H1 (cell line): ENCODE measurements at regions not wholly inside any gene's neighbourhood (a gene's known extent, or its start where the extent isn't known, plus 50 kb on each side); places are given as distances from the start of the nearest gene placed in this dataset.

Source experiments
- CTCF ChIA-PET: fragments of 300-600 bp; sonication (Branson Sonifier 250); formaldehyde crosslinking; loops from one replicate; lab custom pipeline; 2021; ENCODE audit not compliant: partially characterized antibody; lab: Charles Lee
- POLR2A ChIA-PET: fragments of 300-600 bp; sonication (Branson Sonifier 250); formaldehyde crosslinking; loops from one replicate; lab custom pipeline; 2021; ENCODE audit warnings: inconsistent platforms; ENCODE audit not compliant: partially characterized antibody; lab: Charles Lee
- DNase-seq, 2 experiments: peaks; one replicate each; pipeline versions ENCODE4 v3.0.0 to v3.0.0-alpha.2; 2010 to 2022; ENCODE audit warnings: low spot score in 2 of 2, low read depth in 1 of 2, mixed read lengths in 1 of 2
- FAIRE-seq: peaks from 2 replicates; lab custom pipeline; 2011; peaks lifted over from hg19 to GRCh38; lab: Jason Lieb, UNC
- H2AFZ ChIP-seq: 2 replicates; pipeline ENCODE4 v1.8.1; 2012; ENCODE audit warnings: low read length, inconsistent platforms
- H2AK5ac ChIP-seq: 2 replicates; pipeline ENCODE4 v1.6.1; 2013; ENCODE audit warnings: low read depth, low read length
- H2BK120ac ChIP-seq: replicated peaks from 2 replicates; pipeline ENCODE3; 2013; ENCODE audit warnings: low read depth, low read length, inconsistent platforms
- H2BK12ac ChIP-seq: 2 replicates; pipeline ENCODE4 v1.6.1; 2013; ENCODE audit warnings: low read depth, low read length
- H2BK15ac ChIP-seq: 2 replicates; pipeline ENCODE4 v1.6.1; 2013; ENCODE audit warnings: low read length
- H2BK20ac ChIP-seq: 2 replicates; pipeline ENCODE4 v1.6.1; 2013; ENCODE audit warnings: low read length
- H2BK5ac ChIP-seq: 2 replicates; pipeline ENCODE4 v1.6.1; 2013; ENCODE audit warnings: low read depth, low read length
- H3K14ac ChIP-seq: 2 replicates; pipeline ENCODE4 v1.6.1; 2013; ENCODE audit warnings: inconsistent platforms; ENCODE audit not compliant: insufficient read length
- H3K18ac ChIP-seq: 2 replicates; pipeline ENCODE4 v1.6.1; 2013; ENCODE audit warnings: low read length; ENCODE audit errors: extremely low read depth
- H3K23ac ChIP-seq: 2 replicates; pipeline ENCODE4 v1.6.1; 2013; ENCODE audit warnings: inconsistent platforms; ENCODE audit not compliant: insufficient read length
- H3K23me2 ChIP-seq: 2 replicates; pipeline ENCODE4 v1.6.1; 2013; ENCODE audit warnings: low read depth, low read length
- H3K27ac ChIP-seq: 2 replicates; pipeline ENCODE4 v1.6.1; 2011; ENCODE audit warnings: low read depth, low read length, inconsistent platforms
- H3K27me3 ChIP-seq, 4 experiments: replicated peaks in 1 of 4; 1 replicate in 1 of 4; 2 replicates in 3 of 4; pipeline versions ENCODE4 v1.6.1 to v1.8.1; 2011 to 2013; ENCODE audit warnings: low read length in 3 of 4, mild to moderate bottlenecking in 3 of 4, inconsistent platforms in 2 of 4, mixed read lengths in 2 of 4, moderate library complexity in 1 of 4; ENCODE audit not compliant: control insufficient read depth in 3 of 4, insufficient read depth in 3 of 4; ENCODE audit errors: extremely low read depth in 1 of 4
- H3K36me3 ChIP-seq, 4 experiments: 2 replicates each; pipeline versions ENCODE4 v1.6.1 to v1.8.1; 2011 to 2013; ENCODE audit warnings: mild to moderate bottlenecking in 4 of 4, low read length in 3 of 4, moderate library complexity in 2 of 4, control low read depth in 1 of 4, inconsistent platforms in 1 of 4; ENCODE audit not compliant: insufficient read depth in 4 of 4, control insufficient read depth in 2 of 4
- H3K4ac ChIP-seq: replicated peaks from 2 replicates; pipeline ENCODE3; 2013; ENCODE audit warnings: low read length, low read depth, mixed read lengths, inconsistent platforms; ENCODE audit not compliant: insufficient read length
- H3K4me1 ChIP-seq, 4 experiments: replicated peaks in 1 of 4; 1 replicate in 1 of 4; 2 replicates in 3 of 4; pipeline versions ENCODE4 v1.6.1 to v1.8.1; 2011 to 2013; ENCODE audit warnings: low read length in 3 of 4, inconsistent platforms in 2 of 4, mixed read lengths in 1 of 4; ENCODE audit not compliant: insufficient read depth in 4 of 4, control insufficient read depth in 3 of 4
- H3K4me2 ChIP-seq, 2 experiments: 2 replicates each; pipeline versions ENCODE4 v1.6.1 to v1.8.1; 2011 to 2013; ENCODE audit warnings: low read depth in 2 of 2, low read length in 2 of 2, control low read depth in 1 of 2, inconsistent platforms in 1 of 2, mild to moderate bottlenecking in 1 of 2; ENCODE audit not compliant: insufficient read depth in 1 of 2
- H3K4me3 ChIP-seq, 4 experiments: fragments of 200-600, 300-600 bp in 1 of 4; sonication (generic), shearing (Covaris generic), sonication (Bioruptor Twin) in 1 of 4; 2 replicates each; pipeline versions ENCODE4 v1.5.1 to v1.8.1; 2011 to 2016; ENCODE audit warnings: low read length in 4 of 4, low read depth in 3 of 4, control low read depth in 2 of 4, inconsistent platforms in 2 of 4, mild to moderate bottlenecking in 2 of 4, mixed read lengths in 1 of 4, moderate library complexity in 1 of 4; ENCODE audit not compliant: insufficient read depth in 2 of 4; ENCODE audit errors: extremely low read depth in 1 of 4
- H3K56ac ChIP-seq: replicated peaks from 2 replicates; pipeline ENCODE3; 2013; ENCODE audit warnings: low read depth, mild to moderate bottlenecking, mixed read lengths, low read length, inconsistent platforms; ENCODE audit not compliant: insufficient read length
- H3K79me1 ChIP-seq: 2 replicates; pipeline ENCODE4 v1.6.1; 2013; ENCODE audit warnings: low read depth, low read length, control low read depth
- H3K79me2 ChIP-seq, 2 experiments: 2 replicates each; pipeline versions ENCODE4 v1.6.1 to v1.8.1; 2012 to 2013; ENCODE audit warnings: low read length in 2 of 2, mild to moderate bottlenecking in 2 of 2, inconsistent platforms in 1 of 2; ENCODE audit not compliant: insufficient read depth in 2 of 2, control insufficient read depth in 1 of 2
- H3K9ac ChIP-seq, 4 experiments: replicated peaks in 1 of 4; 1 replicate in 1 of 4; 2 replicates in 3 of 4; pipeline versions ENCODE4 v1.6.1 to v1.8.1; 2011 to 2013; ENCODE audit warnings: low read depth in 3 of 4, low read length in 3 of 4, control low read depth in 2 of 4, mild to moderate bottlenecking in 2 of 4, moderate library complexity in 2 of 4, inconsistent platforms in 1 of 4; ENCODE audit errors: extremely low read depth in 1 of 4
- H3K9me3 ChIP-seq, 2 experiments: 2 replicates each; pipeline versions ENCODE4 v1.6.1 to v1.8.1; 2012 to 2013; ENCODE audit warnings: mild to moderate bottlenecking in 2 of 2, moderate library complexity in 2 of 2, control low read depth in 1 of 2, inconsistent platforms in 1 of 2, low read depth in 1 of 2, low read length in 1 of 2, mixed read lengths in 1 of 2; ENCODE audit not compliant: insufficient read depth in 2 of 2
- H4K20me1 ChIP-seq, 2 experiments: replicated peaks in 1 of 2; 2 replicates each; pipeline versions ENCODE3 to v1.8.1; 2011 to 2013; ENCODE audit warnings: inconsistent platforms in 2 of 2, low read length in 2 of 2, mild to moderate bottlenecking in 1 of 2; ENCODE audit not compliant: insufficient read depth in 2 of 2, control insufficient read depth in 1 of 2
- H4K5ac ChIP-seq: 2 replicates; pipeline ENCODE4 v1.6.1; 2013; ENCODE audit warnings: low read length, low read depth, mixed read lengths, inconsistent platforms; ENCODE audit not compliant: insufficient read length
- H4K8ac ChIP-seq: 2 replicates; pipeline ENCODE4 v1.8.0; 2013; ENCODE audit warnings: mild to moderate bottlenecking, moderate library complexity, low read length, inconsistent platforms; ENCODE audit not compliant: insufficient read depth; ENCODE audit errors: extremely low read depth
- H4K91ac ChIP-seq: replicated peaks from 2 replicates; pipeline ENCODE3; 2013; ENCODE audit warnings: low read length, mixed read lengths, inconsistent platforms; ENCODE audit not compliant: insufficient read length
- ATF2 ChIP-seq: IDR thresholded peaks from 2 replicates; pipeline ENCODE4 v1.6.1; 2012; ENCODE audit warnings: low read length, inconsistent platforms
- CBX5 ChIP-seq: fragments of 300-800, 300-1000 bp; sonication (generic); IDR thresholded peaks from 2 replicates; pipeline ENCODE4 v1.7.1; 2016; ENCODE audit warnings: antibody characterized with exemption, low read length, low read depth
- EGR1 ChIP-seq: IDR thresholded peaks from 2 replicates; pipeline ENCODE4 v1.6.1; 2011; ENCODE audit warnings: low read depth, low read length, borderline replicate concordance
- GABPA ChIP-seq: IDR thresholded peaks from 2 replicates; pipeline ENCODE4 v1.6.1; 2011; ENCODE audit warnings: mild to moderate bottlenecking, low read length, moderate library complexity, borderline replicate concordance; ENCODE audit not compliant: insufficient read depth
- JUN ChIP-seq: IDR thresholded peaks from 2 replicates; pipeline ENCODE4 v1.6.1; 2011; ENCODE audit warnings: low read depth, mild to moderate bottlenecking, improper control_type of control experiment, low read length
- KDM5A ChIP-seq: fragments of 200-600 bp; IDR thresholded peaks from 2 replicates; pipeline ENCODE4 v1.7.1; 2012; ENCODE audit warnings: mild to moderate bottlenecking, low read length, inconsistent platforms, mixed read lengths
- MAX ChIP-seq: IDR thresholded peaks from 2 replicates; pipeline ENCODE4 v1.6.1; 2012; ENCODE audit warnings: inconsistent platforms
- SAP30 ChIP-seq: fragments of 300-600 bp; sonication (generic); IDR thresholded peaks from 2 replicates; pipeline ENCODE4 v1.7.1; 2012; ENCODE audit warnings: low read length, moderate library complexity, mild to moderate bottlenecking, inconsistent platforms; ENCODE audit not compliant: insufficient read depth, insufficient replicate concordance
- TBP ChIP-seq: IDR thresholded peaks from 2 replicates; pipeline ENCODE4 v1.6.1; 2011; ENCODE audit warnings: low read depth, low read length, improper control_type of control experiment
- WGBS, 2 experiments: shearing (Covaris generic) in 1 of 2; methylation state at CpG; one replicate each; pipeline versions ENCODE4 v1.1.6 to v1.1.7; 2013 to 2015; ENCODE audit warnings: low lambda C conversion rate in 2 of 2, mixed read lengths in 2 of 2, inconsistent platforms in 1 of 2, low coverage in 1 of 2, missing lambda C conversion rate in 1 of 2; ENCODE audit not compliant: insufficient replicate concordance in 2 of 2, insufficient coverage in 1 of 2, insufficient read length in 1 of 2; ENCODE audit errors: extremely low coverage in 1 of 2, missing lambda C conversion rate in 1 of 2; 5-methylcytosine and 5-hydroxymethylcytosine counted together
- TF ChIP-seq, protein P1 (sequence below), 3 experiments: IDR thresholded peaks; 1 replicate in 2 of 3; 2 replicates in 1 of 3; pipeline versions ENCODE4 v1.5.1 to v1.6.1; 2011; ENCODE audit warnings: low read length in 3 of 3, mild to moderate bottlenecking in 3 of 3, inconsistent platforms in 2 of 3, low read depth in 1 of 3, moderate library complexity in 1 of 3; ENCODE audit not compliant: insufficient read depth in 1 of 3; ENCODE audit errors: control extremely low read depth in 1 of 3

DNA sequence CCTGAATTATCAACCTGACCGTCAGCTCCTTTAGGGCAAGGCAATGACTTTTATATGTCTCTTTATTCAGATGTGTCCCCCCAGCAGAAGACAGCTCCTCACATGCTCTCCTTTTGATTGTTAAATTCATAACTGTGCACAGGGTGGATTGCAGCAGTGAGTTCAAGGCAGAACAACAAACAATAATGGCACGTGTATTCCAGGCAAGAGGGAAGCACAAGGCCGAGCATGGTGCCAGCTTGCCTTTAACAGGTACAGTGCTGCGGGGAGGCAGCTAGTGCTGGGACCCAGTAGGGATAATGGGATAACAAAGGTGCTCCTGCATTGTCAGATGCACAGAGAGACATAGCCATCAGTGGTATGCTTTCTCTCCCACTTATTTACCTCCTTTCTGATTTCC, 248.4 kb downstream of the RHOU start:
- Histone ChIP-seq H4K8ac (no peak overlapping the region), H2BK20ac (no peak overlapping the region), H4K5ac (no peak overlapping the region), H3K4me3 (no peak overlapping the region), H3K23me2 (no peaks in the 10 kb centered on the region; the same call in 1 of the 2 replicates), H3K4ac (no peak overlapping the region), H3K27ac (no peak overlapping the region), H3K4me1 (peaks cover under 1 to 11% (median 4%) of the 10 kb centered on the region in 4 experiments; a peak in 5 of 7 replicates), H2BK120ac (no peak overlapping the region), H4K20me1 (peaks cover 0 to 2% of the 10 kb centered on the region in 2 experiments), H3K9me3 (no peaks in the 10 kb centered on the region), H2AFZ (no peak overlapping the region), H3K14ac (no peak overlapping the region), H3K27me3 (no peaks in the 10 kb centered on the region), H3K4me2 (no peak overlapping the region), H3K18ac (no peak overlapping the region), H3K36me3 (no peaks in the 10 kb centered on the region), H3K79me1 (no peaks in the 10 kb centered on the region), H2BK5ac (no peak overlapping the region), H2BK15ac (no peak overlapping the region), H3K23ac (no peak overlapping the region), H3K9ac (no peak overlapping the region), H3K79me2 (no peaks in the 10 kb centered on the region), H2AK5ac (no peak overlapping the region), H4K91ac (no peak overlapping the region), H3K56ac (no peak overlapping the region), H2BK12ac (no peak overlapping the region)
- ChIA-PET CTCF (no interaction called here), POLR2A (interaction anchor here (0.6 kb wide), 1 partner anchor 130 kb away, joined by 3 read pairs; no protein-coding TSS in a partner anchor)
- no peak for FAIRE-seq
- 91% methylated on average over 4 of the region's 4 CpGs; no CpG with 5 or more reads in 1 of the 2 experiments for WGBS, 2 experiments
- no peak for DNase-seq
- TF ChIP-seq, protein P1, sequence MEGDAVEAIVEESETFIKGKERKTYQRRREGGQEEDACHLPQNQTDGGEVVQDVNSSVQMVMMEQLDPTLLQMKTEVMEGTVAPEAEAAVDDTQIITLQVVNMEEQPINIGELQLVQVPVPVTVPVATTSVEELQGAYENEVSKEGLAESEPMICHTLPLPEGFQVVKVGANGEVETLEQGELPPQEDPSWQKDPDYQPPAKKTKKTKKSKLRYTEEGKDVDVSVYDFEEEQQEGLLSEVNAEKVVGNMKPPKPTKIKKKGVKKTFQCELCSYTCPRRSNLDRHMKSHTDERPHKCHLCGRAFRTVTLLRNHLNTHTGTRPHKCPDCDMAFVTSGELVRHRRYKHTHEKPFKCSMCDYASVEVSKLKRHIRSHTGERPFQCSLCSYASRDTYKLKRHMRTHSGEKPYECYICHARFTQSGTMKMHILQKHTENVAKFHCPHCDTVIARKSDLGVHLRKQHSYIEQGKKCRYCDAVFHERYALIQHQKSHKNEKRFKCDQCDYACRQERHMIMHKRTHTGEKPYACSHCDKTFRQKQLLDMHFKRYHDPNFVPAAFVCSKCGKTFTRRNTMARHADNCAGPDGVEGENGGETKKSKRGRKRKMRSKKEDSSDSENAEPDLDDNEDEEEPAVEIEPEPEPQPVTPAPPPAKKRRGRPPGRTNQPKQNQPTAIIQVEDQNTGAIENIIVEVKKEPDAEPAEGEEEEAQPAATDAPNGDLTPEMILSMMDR (IDR thresholded peaks at IDR 0.05; ENCODE audit: control extremely low read depth in 1 of 3, insufficient read depth in 1 of 3, low read depth in 1 of 3, low read length in 3 of 3) = no peak
- TF ChIP-seq MAX (no peak), KDM5A (no peak), TBP (no peak), GABPA (no peak), CBX5 (no peak), SAP30 (no peak), EGR1 (no peak), JUN (no peak), ATF2 (no peak)
